22Rv1 (cell line): ENCODE measurements at regions not wholly inside any gene's neighbourhood (a gene's known extent, or its start where the extent isn't known, plus 50 kb on each side); places are given as distances from the start of the nearest gene placed in this dataset.

ENCODE experiments used
- CTCF ChIP-seq: fragments of 450-650 bp; IDR thresholded peaks from 2 replicates; pipeline ENCODE4 v1.5.1; 2017; ENCODE audit warnings: mild to moderate bottlenecking
- ZFX ChIP-seq: fragments of 450-650 bp; IDR thresholded peaks from 2 replicates; pipeline ENCODE4 v1.6.1; 2017; ENCODE audit warnings: antibody characterized with exemption, borderline replicate concordance

DNA sequence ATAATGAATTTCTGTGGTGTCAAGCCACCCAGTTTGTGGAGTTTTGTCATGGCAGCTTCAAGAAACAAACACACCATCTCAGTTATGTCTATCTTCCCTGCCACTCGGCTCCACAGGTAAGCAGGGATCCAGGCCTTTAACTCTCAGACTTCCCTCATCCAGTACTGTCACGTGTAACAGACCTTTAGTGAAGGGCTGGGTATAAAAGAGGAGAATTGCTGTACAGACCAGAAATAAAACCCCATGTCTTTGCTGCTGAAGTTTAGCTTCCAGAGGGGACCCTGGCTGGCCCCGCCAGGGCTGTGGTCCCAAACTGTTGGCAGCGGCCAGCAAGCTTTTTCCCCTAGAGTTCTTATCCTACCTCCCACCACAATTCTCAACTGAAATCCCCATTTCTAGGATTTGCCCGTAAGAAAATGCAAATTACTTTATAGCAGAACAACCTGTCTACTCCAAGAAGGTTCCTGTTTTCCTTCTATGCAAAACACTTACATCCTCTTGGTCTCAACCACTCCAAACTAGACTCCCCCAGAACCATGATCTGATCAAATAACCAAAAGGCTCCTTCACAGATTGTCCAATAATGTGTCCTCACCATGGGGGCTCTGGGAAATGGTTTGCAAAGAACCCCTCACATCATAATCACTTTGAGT, 438.0 kb upstream of the ID2 start:
- TF ChIP-seq CTCF (no peak), ZFX (no peak)
